Effector memory CD4-positive, alpha-beta T cell (primary cell): ENCODE measurements at regions not wholly inside any gene's neighbourhood (a gene's known extent, or its start where the extent isn't known, plus 50 kb on each side); places are given as distances from the start of the nearest gene placed in this dataset.

Source experiments
- DNase-seq, 3 donors: peaks; one replicate each; pipeline ENCODE4 v3.0.0-alpha.2; 2020
- H3K27ac ChIP-seq: 2 replicates; pipeline ENCODE4 v1.7.0; 2013; ENCODE audit warnings: mild to moderate bottlenecking, low read length, moderate library complexity; ENCODE audit not compliant: insufficient read depth, poor library complexity, severe bottlenecking
- H3K27me3 ChIP-seq: replicated peaks from 2 replicates; pipeline ENCODE4 v1.7.0; 2013; ENCODE audit warnings: mild to moderate bottlenecking, low read length; ENCODE audit not compliant: insufficient read depth, control insufficient read depth, poor library complexity, severe bottlenecking
- H3K36me3 ChIP-seq: 2 replicates; pipeline ENCODE4 v1.7.0; 2013; ENCODE audit warnings: mild to moderate bottlenecking, low read length, moderate library complexity; ENCODE audit not compliant: control insufficient read depth, insufficient read depth
- H3K4me1 ChIP-seq: 2 replicates; pipeline ENCODE4 v1.7.0; 2013; ENCODE audit warnings: low read length, mild to moderate bottlenecking; ENCODE audit not compliant: control insufficient read depth, insufficient read depth, poor library complexity, severe bottlenecking
- H3K4me3 ChIP-seq: 2 replicates; pipeline ENCODE4 v1.7.0; 2013; ENCODE audit warnings: low read length, low read depth, mild to moderate bottlenecking; ENCODE audit not compliant: insufficient read depth, poor library complexity, severe bottlenecking
- H3K9me3 ChIP-seq: 2 replicates; pipeline ENCODE4 v1.7.0; 2013; ENCODE audit warnings: mild to moderate bottlenecking, low read length, moderate library complexity; ENCODE audit not compliant: control insufficient read depth

- DNase-seq = no peak
- H3K4me3 ChIP-seq = no peak overlapping the region
- no peaks in the 10 kb centered on the region for H3K4me1 ChIP-seq
- no peaks in the 10 kb centered on the region for H3K27me3 ChIP-seq
- no peak overlapping the region for H3K27ac ChIP-seq
- no peaks in the 10 kb centered on the region for H3K9me3 ChIP-seq
- H3K36me3 ChIP-seq = no peaks in the 10 kb centered on the region
Measured at GRCh38 chr12:89179983-89180382, 172.3 kb downstream of the DUSP6 start.

DNA sequence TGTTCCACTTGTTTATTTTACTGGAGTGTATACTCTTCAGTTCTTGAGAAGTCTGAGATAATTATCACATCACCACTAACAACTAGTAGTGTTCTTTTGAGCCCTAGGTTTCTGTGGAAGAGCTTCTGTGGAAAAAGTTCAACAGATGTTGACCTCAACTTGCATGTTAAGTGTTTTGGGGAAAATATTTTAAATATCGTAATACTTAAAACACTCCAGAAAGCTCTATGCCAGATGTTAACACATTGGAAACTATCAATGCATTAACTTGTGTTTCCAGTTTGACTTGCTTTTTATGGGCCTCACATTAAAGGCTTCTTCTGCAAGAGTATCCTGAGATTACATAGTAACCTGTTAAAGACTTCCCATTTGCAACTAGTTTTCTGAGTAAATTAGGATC lies 173.1 kb downstream of the DUSP6 start:
- Histone ChIP-seq H3K36me3 (no peaks in the 10 kb centered on the region), H3K9me3 (no peaks in the 10 kb centered on the region), H3K27me3 (no peaks in the 10 kb centered on the region), H3K27ac (no peak overlapping the region), H3K4me1 (no peaks in the 10 kb centered on the region), H3K4me3 (no peak overlapping the region)
- DNase-seq = no peak

DNA sequence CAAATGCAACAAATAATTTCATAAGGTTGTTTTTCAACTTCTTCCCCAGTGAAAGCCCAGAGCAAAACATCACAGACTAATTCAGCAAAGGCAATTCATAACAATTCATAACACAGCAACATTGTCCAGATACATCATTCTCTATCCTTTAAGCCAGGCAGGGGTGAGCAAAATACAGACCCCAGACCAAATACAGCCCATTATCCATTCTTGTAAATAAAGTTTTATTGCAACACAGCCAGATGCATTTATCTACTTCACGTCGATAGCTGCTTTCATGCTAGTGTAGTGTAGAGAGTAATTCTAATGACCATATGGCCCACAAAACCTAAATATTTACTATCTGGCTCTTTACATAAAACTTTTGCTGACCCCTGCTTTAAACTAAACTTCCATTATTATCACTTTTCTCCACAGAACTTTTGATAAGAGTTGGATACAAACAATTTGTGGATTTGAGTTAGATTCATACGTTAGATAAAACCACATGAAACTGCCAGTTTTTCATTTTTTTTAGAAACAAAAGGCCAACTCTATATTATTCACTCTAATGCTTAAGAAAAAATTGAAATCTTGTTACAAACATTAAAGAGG lies 174.4 kb downstream of the DUSP6 start:
- H3K27me3 ChIP-seq = no peaks in the 10 kb centered on the region
- H3K36me3 ChIP-seq = no peaks in the 10 kb centered on the region
- H3K27ac ChIP-seq = no peak overlapping the region
- no peak overlapping the region for H3K4me3 ChIP-seq
- H3K4me1 ChIP-seq = no peaks in the 10 kb centered on the region
- H3K9me3 ChIP-seq = no peaks in the 10 kb centered on the region
- no peak for DNase-seq

GRCh38 chr12:89176676-89177075 lies 175.6 kb downstream of the DUSP6 start:
- Histone ChIP-seq H3K36me3 (no peaks in the 10 kb centered on the region), H3K9me3 (no peaks in the 10 kb centered on the region), H3K27me3 (no peaks in the 10 kb centered on the region), H3K4me3 (no peak overlapping the region), H3K4me1 (no peaks in the 10 kb centered on the region), H3K27ac (no peak overlapping the region)
- DNase-seq = no peak

DNA sequence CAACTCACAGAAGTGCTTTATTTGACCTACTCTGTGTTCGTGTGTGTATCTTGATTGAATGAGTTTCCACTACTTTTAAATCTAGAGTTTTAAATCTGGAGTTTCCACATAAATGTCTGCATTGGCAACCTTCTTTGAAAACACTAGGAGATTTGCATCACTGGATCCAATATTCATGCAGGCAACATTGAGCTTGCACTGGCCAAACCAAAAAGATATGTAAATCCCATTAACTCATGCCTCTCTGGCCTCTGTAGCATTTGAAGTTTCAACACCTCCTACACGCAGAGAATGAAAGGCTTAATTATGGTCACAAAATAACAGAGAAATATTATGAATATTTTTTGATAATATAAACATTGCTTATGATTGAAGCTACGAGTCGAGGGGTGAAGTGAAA lies 178.6 kb downstream of the DUSP6 start:
- Histone ChIP-seq H3K27ac (no peak overlapping the region), H3K4me1 (no peaks in the 10 kb centered on the region)

GRCh38 chr12:89173096-89173495 lies 179.2 kb downstream of the DUSP6 start:
- Histone ChIP-seq H3K4me1 (no peaks in the 10 kb centered on the region), H3K9me3 (no peaks in the 10 kb centered on the region), H3K4me3 (no peak overlapping the region), H3K36me3 (no peaks in the 10 kb centered on the region), H3K27ac (no peak overlapping the region), H3K27me3 (no peaks in the 10 kb centered on the region)
- DNase-seq = no peak

More for the DNA sequence above, 178.6 kb downstream of the DUSP6 start:
- Histone ChIP-seq H3K9me3 (no peaks in the 10 kb centered on the region), H3K4me3 (no peak overlapping the region), H3K36me3 (no peaks in the 10 kb centered on the region), H3K27me3 (no peaks in the 10 kb centered on the region)
- no peak for DNase-seq

- no peaks in the 10 kb centered on the region for H3K27me3 ChIP-seq
- no peaks in the 10 kb centered on the region for H3K9me3 ChIP-seq
- H3K4me1 ChIP-seq = no peaks in the 10 kb centered on the region
- no peak overlapping the region for H3K4me3 ChIP-seq
- no peak overlapping the region for H3K27ac ChIP-seq
- H3K36me3 ChIP-seq = no peaks in the 10 kb centered on the region
- DNase-seq = no peak
Measured at GRCh38 chr12:89172224-89172623, 180.1 kb downstream of the DUSP6 start.

DNA sequence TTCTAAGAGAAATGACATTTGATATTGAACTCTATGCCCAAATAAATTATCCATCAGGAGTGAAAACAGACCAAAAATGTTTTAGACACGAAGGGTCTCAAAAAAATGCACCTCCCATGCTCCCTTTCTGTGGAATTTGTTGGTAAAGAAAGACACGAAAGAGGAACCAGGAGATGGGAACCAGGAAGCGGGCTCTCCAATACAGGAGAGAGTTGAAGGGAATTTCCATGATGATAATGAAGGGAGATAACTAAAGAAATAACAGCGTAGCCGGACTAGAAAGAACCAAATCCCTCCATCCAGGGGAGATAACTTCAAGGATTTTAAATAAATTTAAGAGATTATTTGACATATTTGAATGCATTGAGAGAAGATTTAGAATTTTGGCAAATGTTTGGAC lies 183.0 kb downstream of the DUSP6 start:
- Histone ChIP-seq H3K4me3 (no peak overlapping the region), H3K27me3 (no peaks in the 10 kb centered on the region), H3K9me3 (no peaks in the 10 kb centered on the region), H3K36me3 (no peaks in the 10 kb centered on the region), H3K27ac (no peak overlapping the region), H3K4me1 (peaks cover 6% of the 10 kb centered on the region)
- no peak for DNase-seq

DNA sequence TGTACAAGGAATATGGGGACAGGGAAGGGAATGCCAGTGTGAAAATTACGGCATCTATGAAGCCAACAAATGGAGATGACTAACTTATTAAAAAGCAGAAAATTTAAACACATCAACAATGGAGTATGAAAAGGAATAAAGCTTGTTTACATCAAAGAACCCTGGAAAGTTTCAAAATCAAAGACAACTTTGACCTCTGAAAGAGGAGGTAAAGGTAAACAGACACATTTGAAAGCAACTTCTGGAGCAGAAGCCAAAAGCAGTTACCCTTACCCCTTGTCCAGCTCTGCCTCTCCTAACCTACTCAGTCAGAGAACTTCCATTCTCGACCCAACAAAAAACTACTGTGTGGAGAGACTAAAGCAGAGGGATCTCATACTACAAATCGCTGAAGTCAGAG lies 184.3 kb downstream of the DUSP6 start:
- H3K27ac ChIP-seq = no peak overlapping the region
- H3K4me1 ChIP-seq = peaks cover 6% of the 10 kb centered on the region
- H3K27me3 ChIP-seq = no peaks in the 10 kb centered on the region
- H3K4me3 ChIP-seq = no peak overlapping the region
- no peaks in the 10 kb centered on the region for H3K9me3 ChIP-seq
- no peaks in the 10 kb centered on the region for H3K36me3 ChIP-seq
- DNase-seq = no peak

DNA sequence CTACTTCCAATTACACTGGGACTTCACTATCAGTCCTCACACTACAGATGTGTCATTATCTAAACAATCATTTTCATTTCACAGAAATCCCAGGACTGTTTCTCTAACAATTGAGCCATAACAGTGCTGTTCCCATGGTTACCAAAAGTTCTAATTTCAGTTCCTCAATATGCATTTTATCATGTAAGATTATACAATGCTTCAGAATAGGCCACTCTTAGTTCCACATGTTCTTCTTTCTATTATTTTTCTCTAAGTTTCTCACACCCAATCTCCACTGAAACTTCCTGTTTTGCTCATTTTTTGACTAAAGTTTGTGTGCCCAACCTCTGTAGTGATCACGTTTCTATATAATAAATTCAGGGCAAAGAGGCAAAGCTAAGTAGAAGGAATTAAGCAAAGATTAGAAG lies 185.8 kb downstream of the DUSP6 start:
- Histone ChIP-seq H3K9me3 (no peaks in the 10 kb centered on the region), H3K4me3 (no peak overlapping the region), H3K36me3 (no peaks in the 10 kb centered on the region), H3K4me1 (peaks cover 6% of the 10 kb centered on the region), H3K27me3 (no peaks in the 10 kb centered on the region), H3K27ac (no peak overlapping the region)
- no peak for DNase-seq
